GM18511 (cell line): ENCODE measurements at regions not wholly inside any gene's neighbourhood (a gene's known extent, or its start where the extent isn't known, plus 50 kb on each side); places are given as distances from the start of the nearest gene placed in this dataset.
"Not testable (repeated sequence)": the region's sequence is repeated elsewhere in the genome, so short reads cannot be mapped to it uniquely, and the experiment has no call there.

Experiments used
- ATAC-seq: cut with Tn5 transposase; IDR thresholded peaks from one replicate; pipeline ENCODE4 v1.9.1; 2021; ENCODE audit warnings: mild to moderate bottlenecking, moderate library complexity; ENCODE audit not compliant: unreplicated experiment

DNA sequence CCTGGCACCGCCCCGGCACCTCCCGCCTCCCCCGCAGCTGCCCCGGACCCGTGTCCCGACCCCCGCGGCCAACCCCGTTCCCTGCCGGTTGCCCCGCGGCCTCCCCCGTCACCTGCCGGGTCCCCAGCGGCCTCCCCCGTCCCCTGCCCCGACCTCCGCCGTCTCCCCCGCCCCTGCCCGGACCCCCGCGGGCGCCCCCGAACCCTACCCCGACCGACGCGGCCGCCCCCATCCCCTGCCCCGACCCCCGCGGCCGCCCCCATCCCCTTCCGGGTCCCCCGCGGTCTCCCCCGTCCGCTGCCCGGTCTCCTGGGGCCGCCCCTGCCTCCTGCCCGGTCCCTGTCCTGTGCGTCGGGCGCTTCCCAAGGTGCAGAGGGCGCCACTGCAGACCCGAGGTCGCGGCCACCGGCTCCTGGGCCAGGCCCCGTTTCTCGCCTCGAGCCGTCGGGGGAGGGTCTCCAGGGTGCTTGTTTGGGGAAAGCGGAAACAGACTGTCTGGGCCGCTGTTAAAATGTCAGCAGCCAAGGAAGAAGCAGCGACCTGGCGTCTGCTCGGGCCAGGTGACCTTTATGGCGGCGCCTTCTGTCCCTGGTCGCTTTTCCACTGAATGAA, 51.6 kb upstream of the APOD start:
- not testable (repeated sequence) for ATAC-seq

DNA sequence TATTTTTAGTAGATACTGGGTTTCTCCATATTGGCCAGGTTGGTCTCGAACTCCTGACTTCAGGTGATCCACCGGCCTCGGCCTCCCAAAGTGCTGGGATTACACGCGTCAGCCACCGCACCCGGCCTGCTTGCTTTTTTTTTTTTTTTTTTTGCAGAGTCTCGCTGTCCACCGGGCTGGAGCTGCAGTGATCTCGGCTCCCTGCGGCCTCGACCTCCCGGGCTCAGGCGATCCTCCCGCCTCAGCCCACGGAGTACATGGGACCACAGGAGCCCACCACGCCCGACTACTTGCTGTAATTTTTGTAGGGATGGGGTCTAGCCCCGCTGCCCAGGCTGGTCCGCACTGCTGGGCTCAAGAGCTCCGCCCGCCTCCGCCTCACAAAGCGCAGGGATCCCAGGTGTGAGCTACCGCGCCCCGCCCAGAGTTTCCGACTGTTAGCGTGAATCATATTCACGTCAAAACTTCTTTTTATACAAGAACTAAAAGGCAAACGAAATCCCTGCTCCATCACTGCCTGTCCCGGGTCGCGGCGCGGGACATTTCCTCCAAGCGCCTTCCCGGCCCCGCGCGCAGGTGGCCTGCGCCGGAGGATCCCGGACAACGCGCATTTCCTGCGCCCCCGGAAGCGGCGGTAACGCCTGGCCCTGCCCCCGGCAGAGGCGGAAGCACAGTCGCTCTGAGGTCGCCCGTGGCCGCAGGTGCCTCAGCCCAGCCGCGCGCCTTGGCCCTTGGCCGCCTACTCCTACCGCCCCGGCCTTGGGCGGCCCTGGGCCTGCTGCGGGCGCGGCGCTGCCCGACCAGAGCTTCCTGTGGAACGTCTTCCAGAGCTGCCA, 50.9 kb upstream of the APOD start:
- ATAC-seq, result peak; percentile 95
